H7 (cell line): ENCODE measurements at regions not wholly inside any gene's neighbourhood (a gene's known extent, or its start where the extent isn't known, plus 50 kb on each side); places are given as distances from the start of the nearest gene placed in this dataset.

ENCODE experiments used
- DNase-seq: peaks from one replicate; pipeline ENCODE4 v3.0.0; 2012
- H3K27me3 ChIP-seq: 2 replicates; pipeline ENCODE4 v1.6.0; 2011; ENCODE audit warnings: mild to moderate bottlenecking, low read length; ENCODE audit not compliant: control insufficient read depth, insufficient read depth
- H3K36me3 ChIP-seq: replicated peaks from 2 replicates; pipeline ENCODE4 v1.5.1; 2011; ENCODE audit warnings: low read length; ENCODE audit not compliant: control insufficient read depth, insufficient read depth
- H3K4me3 ChIP-seq: 2 replicates; pipeline ENCODE4 v1.5.1; 2011; ENCODE audit warnings: low read depth, mild to moderate bottlenecking, control low read depth, low read length, moderate library complexity; ENCODE audit not compliant: insufficient read depth

- no peaks in the 10 kb centered on the region for H3K36me3 ChIP-seq
- no peak overlapping the region for H3K4me3 ChIP-seq
- H3K27me3 ChIP-seq, result no peaks in the 10 kb centered on the region
- no peak for DNase-seq
Observed at GRCh38 chr20:9981829-9982228, 53.0 kb upstream of the ANKEF1 start.

GRCh38 chr20:9978397-9979004 is 56.3 kb upstream of the ANKEF1 start:
- peak; percentile 43 for DNase-seq
- no peak overlapping the region for H3K4me3 ChIP-seq
- H3K36me3 ChIP-seq, result no peaks in the 10 kb centered on the region
- no peaks in the 10 kb centered on the region for H3K27me3 ChIP-seq

GRCh38 chr20:9977629-9978028 is 57.2 kb upstream of the ANKEF1 start:
- H3K36me3 ChIP-seq, result no peaks in the 10 kb centered on the region
- H3K4me3 ChIP-seq, result no peak overlapping the region
- DNase-seq, result no peak
- H3K27me3 ChIP-seq, result no peaks in the 10 kb centered on the region

- DNase-seq, result peak; percentile 34
- no peaks in the 10 kb centered on the region for H3K27me3 ChIP-seq
Observed at GRCh38 chr20:9974324-9974723, 60.5 kb upstream of the ANKEF1 start.

GRCh38 chr20:9971746-9972145 is 63.0 kb upstream of the ANKEF1 start:
- H3K4me3 ChIP-seq, result no peak overlapping the region
- no peaks in the 10 kb centered on the region for H3K27me3 ChIP-seq
- no peak for DNase-seq
- no peaks in the 10 kb centered on the region for H3K36me3 ChIP-seq

More at GRCh38 chr20:9974324-9974723, 60.5 kb upstream of the ANKEF1 start:
- Histone ChIP-seq H3K36me3 (no peaks in the 10 kb centered on the region), H3K4me3 (no peak overlapping the region)

- Histone ChIP-seq H3K36me3 (no peaks in the 10 kb centered on the region), H3K4me3 (no peak overlapping the region), H3K27me3 (no peaks in the 10 kb centered on the region)
- DNase-seq, result no peak
Observed at GRCh38 chr20:9969626-9970025, 65.2 kb upstream of the ANKEF1 start.

- Histone ChIP-seq H3K36me3 (no peaks in the 10 kb centered on the region), H3K4me3 (no peak overlapping the region), H3K27me3 (no peaks in the 10 kb centered on the region)
- DNase-seq, result no peak
Observed at GRCh38 chr20:9968015-9968414, 66.8 kb upstream of the ANKEF1 start.

GRCh38 chr20:9966966-9967365 is 67.8 kb upstream of the ANKEF1 start:
- Histone ChIP-seq H3K27me3 (no peaks in the 10 kb centered on the region), H3K36me3 (no peaks in the 10 kb centered on the region), H3K4me3 (no peak overlapping the region)
- DNase-seq, result peak; percentile 26

GRCh38 chr20:9963029-9963428 is 71.8 kb upstream of the ANKEF1 start:
- no peaks in the 10 kb centered on the region for H3K36me3 ChIP-seq
- H3K27me3 ChIP-seq, result no peaks in the 10 kb centered on the region
- no peak overlapping the region for H3K4me3 ChIP-seq
- DNase-seq, result no peak

GRCh38 chr20:9958693-9959092 is 76.1 kb upstream of the ANKEF1 start:
- no peaks in the 10 kb centered on the region for H3K36me3 ChIP-seq
- no peaks in the 10 kb centered on the region for H3K27me3 ChIP-seq
- H3K4me3 ChIP-seq, result no peak overlapping the region
- DNase-seq, result no peak

- Histone ChIP-seq H3K27me3 (no peaks in the 10 kb centered on the region), H3K4me3 (no peak overlapping the region), H3K36me3 (no peaks in the 10 kb centered on the region)
- no peak for DNase-seq
Observed at GRCh38 chr20:9955646-9956045, 79.1 kb upstream of the ANKEF1 start.

- DNase-seq, result no peak
- Histone ChIP-seq H3K27me3 (no peaks in the 10 kb centered on the region), H3K4me3 (no peak overlapping the region), H3K36me3 (no peaks in the 10 kb centered on the region)
Observed at GRCh38 chr20:9949563-9949962, 85.2 kb upstream of the ANKEF1 start.

- Histone ChIP-seq H3K27me3 (no peaks in the 10 kb centered on the region), H3K36me3 (no peaks in the 10 kb centered on the region), H3K4me3 (no peak overlapping the region)
- no peak for DNase-seq
Observed at GRCh38 chr20:9945408-9945807, 89.4 kb upstream of the ANKEF1 start.

GRCh38 chr20:9942736-9943135 is 92.1 kb upstream of the ANKEF1 start:
- Histone ChIP-seq H3K4me3 (no peak overlapping the region), H3K27me3 (no peaks in the 10 kb centered on the region), H3K36me3 (no peaks in the 10 kb centered on the region)
- DNase-seq, result no peak

GRCh38 chr20:9940329-9940728 is 94.5 kb upstream of the ANKEF1 start:
- Histone ChIP-seq H3K36me3 (no peaks in the 10 kb centered on the region), H3K4me3 (no peak overlapping the region), H3K27me3 (no peaks in the 10 kb centered on the region)
- no peak for DNase-seq

GRCh38 chr20:9939231-9939630 is 95.6 kb upstream of the ANKEF1 start:
- Histone ChIP-seq H3K4me3 (no peak overlapping the region), H3K36me3 (no peaks in the 10 kb centered on the region), H3K27me3 (no peaks in the 10 kb centered on the region)
- DNase-seq, result no peak
